Endothelial cell (in vitro differentiated cells): ENCODE measurements at regions not wholly inside any gene's neighbourhood (a gene's known extent, or its start where the extent isn't known, plus 50 kb on each side); places are given as distances from the start of the nearest gene placed in this dataset.

Source experiments
- DNase-seq: peaks from one replicate; pipeline ENCODE4 v3.0.0; 2021; ENCODE audit warnings: low spot score
- H3K27ac Mint-ChIP-seq: one replicate; pipeline ENCODE4 v1.8.0; 2021; ENCODE audit warnings: mixed read lengths, inconsistent platforms; ENCODE audit not compliant: unreplicated experiment
- H3K27me3 Mint-ChIP-seq: one replicate; pipeline ENCODE4 v1.8.0; 2021; ENCODE audit warnings: mild to moderate bottlenecking, moderate library complexity, mixed read lengths, inconsistent platforms; ENCODE audit not compliant: unreplicated experiment
- H3K36me3 Mint-ChIP-seq: one replicate; pipeline ENCODE4 v1.8.0; 2021; ENCODE audit warnings: mild to moderate bottlenecking, low read depth, mixed read lengths, inconsistent platforms; ENCODE audit not compliant: unreplicated experiment
- H3K4me1 Mint-ChIP-seq: one replicate; pipeline ENCODE4 v1.8.0; 2021; ENCODE audit warnings: mild to moderate bottlenecking, mixed read lengths, inconsistent platforms; ENCODE audit not compliant: unreplicated experiment
- H3K4me3 Mint-ChIP-seq: one replicate; pipeline ENCODE4 v1.8.0; 2021; ENCODE audit warnings: mild to moderate bottlenecking, mixed read lengths, inconsistent platforms; ENCODE audit not compliant: unreplicated experiment
- H3K9me3 Mint-ChIP-seq: one replicate; pipeline ENCODE4 v1.8.0; 2021; ENCODE audit warnings: mixed read lengths, inconsistent platforms; ENCODE audit not compliant: unreplicated experiment
- TF ChIP-seq, protein P1 (sequence below): fragments of 200-600 bp; sonication (generic); IDR thresholded peaks from one replicate; pipeline ENCODE4 v1.5.0; 2021; ENCODE audit warnings: antibody characterized with exemption; ENCODE audit not compliant: unreplicated experiment

DNA sequence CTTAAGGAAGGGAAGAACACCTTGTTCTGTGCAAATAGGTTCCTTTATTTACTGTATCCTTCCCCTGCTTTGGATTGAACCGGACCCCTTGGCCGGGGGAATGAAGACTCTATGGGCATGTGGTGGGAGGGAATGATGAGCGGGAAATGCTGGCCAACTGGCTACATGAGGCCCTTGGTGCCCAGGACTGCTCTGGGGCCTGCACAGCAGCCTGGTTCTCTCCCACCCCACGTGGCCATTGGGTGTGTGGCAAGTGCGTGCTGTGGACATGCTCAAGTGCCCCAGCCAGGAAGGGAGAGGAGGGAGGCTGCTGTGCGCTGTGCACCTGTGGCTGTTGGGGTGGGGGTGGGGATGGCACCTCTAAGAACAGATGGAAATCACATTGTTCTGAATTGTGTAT lies 917.0 kb upstream of the GHITM start:
- H3K4me3 Mint-ChIP-seq, result no peak overlapping the region
- no peaks in the 10 kb centered on the region for H3K4me1 Mint-ChIP-seq
- H3K27ac Mint-ChIP-seq, result no peak overlapping the region
- no peak for DNase-seq
- no peaks in the 10 kb centered on the region for H3K9me3 Mint-ChIP-seq
- H3K27me3 Mint-ChIP-seq, result peaks cover 1% of the 10 kb centered on the region
- H3K36me3 Mint-ChIP-seq, result no peaks in the 10 kb centered on the region
- TF ChIP-seq, protein P1, sequence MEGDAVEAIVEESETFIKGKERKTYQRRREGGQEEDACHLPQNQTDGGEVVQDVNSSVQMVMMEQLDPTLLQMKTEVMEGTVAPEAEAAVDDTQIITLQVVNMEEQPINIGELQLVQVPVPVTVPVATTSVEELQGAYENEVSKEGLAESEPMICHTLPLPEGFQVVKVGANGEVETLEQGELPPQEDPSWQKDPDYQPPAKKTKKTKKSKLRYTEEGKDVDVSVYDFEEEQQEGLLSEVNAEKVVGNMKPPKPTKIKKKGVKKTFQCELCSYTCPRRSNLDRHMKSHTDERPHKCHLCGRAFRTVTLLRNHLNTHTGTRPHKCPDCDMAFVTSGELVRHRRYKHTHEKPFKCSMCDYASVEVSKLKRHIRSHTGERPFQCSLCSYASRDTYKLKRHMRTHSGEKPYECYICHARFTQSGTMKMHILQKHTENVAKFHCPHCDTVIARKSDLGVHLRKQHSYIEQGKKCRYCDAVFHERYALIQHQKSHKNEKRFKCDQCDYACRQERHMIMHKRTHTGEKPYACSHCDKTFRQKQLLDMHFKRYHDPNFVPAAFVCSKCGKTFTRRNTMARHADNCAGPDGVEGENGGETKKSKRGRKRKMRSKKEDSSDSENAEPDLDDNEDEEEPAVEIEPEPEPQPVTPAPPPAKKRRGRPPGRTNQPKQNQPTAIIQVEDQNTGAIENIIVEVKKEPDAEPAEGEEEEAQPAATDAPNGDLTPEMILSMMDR, result no peak

DNA sequence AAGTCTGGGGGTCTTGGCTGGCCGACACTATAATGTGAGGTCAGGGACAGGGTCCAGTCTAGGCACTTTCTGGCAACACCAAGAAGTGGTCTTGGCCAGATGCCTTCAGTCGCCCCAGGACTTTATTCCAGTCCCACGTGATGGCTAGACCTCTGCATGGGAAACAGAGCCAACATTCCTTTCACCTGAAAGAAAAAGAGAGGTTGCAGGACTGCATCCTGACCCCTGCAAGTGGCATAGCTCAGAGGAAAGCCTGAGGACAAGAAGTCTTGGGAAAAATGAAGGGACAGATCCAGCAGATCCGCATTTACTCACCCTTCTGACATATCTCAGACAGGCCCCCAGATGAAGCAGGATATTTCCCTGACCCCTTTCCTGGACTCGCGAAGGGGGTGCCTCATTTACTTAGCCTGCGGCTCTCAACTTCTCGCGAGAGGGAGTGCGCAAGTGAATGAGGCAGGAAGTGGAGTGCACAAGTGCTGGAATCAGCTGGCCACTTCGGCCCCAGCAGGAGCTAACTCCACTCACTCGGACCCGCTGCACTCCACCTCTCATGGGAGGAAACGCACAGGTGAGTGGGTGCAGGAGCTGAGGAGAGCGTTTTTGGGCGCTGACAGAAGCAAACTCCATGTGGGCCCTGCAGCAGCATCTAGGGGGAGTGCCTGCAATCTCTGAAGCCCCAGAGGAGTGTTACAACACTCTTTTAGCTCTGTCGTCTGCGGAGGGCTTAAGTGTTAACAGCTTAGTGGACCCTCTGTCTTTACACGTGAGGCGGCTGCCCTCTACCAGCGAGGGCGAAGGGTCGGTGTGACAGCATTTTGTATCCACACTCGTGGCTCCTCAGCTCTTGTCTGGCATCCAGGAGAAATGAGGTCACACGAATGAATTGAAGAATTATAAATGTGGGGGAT lies 916.2 kb upstream of the GHITM start:
- Mint-ChIP-seq H3K9me3 (no peaks in the 10 kb centered on the region), H3K4me3 (no peak overlapping the region), H3K4me1 (no peaks in the 10 kb centered on the region), H3K27me3 (peaks cover 1% of the 10 kb centered on the region), H3K27ac (no peak overlapping the region), H3K36me3 (no peaks in the 10 kb centered on the region)
- TF ChIP-seq, protein P1, result no peak
- DNase-seq, result no peak

DNA sequence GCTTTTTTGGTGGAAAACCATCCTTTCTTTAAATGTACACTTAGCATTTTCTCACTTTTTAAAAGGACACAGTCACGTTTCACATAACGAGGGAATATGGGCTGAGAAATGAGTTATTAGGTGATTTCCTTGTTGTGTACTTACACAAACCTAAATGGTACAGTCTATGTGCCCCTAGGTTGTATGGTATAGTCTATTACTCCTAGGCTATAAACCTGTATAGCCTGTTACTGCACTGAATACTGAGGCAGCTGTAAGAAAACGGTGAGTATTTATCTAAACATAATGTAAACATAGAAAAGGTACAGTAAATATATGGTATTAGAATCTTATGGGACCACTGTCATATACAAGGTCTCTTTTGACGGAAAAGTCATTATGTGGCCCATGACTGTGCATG lies 913.5 kb upstream of the GHITM start:
- Mint-ChIP-seq H3K4me3 (no peak overlapping the region), H3K27me3 (peaks cover 3% of the 10 kb centered on the region)

DNA sequence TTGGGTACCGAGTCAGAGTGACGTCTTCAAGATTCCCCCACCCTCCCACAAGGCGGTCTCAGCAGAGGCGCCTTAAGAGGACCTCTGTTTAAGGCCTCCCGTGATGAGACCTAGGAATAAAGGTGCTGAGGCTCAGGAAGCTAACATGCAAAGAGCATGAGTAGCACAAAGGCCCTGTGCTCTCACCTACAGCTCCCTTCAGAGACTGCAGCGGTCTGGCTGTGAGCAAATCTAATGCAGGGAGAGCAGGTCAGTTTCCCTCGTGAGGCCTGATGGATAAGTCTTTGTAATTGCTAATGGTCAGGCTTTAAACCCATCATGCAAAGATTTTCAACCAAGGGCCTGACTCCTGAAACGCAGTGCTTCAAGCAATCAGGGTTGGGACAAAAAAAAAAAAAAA lies 909.3 kb upstream of the GHITM start:
- no peak for DNase-seq
- no peaks in the 10 kb centered on the region for H3K36me3 Mint-ChIP-seq
- H3K4me1 Mint-ChIP-seq, result peaks cover under 1% of the 10 kb centered on the region
- H3K4me3 Mint-ChIP-seq, result no peak overlapping the region
- peaks cover 1% of the 10 kb centered on the region for H3K27me3 Mint-ChIP-seq
- TF ChIP-seq, protein P1, result no peak
- H3K9me3 Mint-ChIP-seq, result no peaks in the 10 kb centered on the region
- no peak overlapping the region for H3K27ac Mint-ChIP-seq

More for the DNA sequence above, 913.5 kb upstream of the GHITM start:
- Mint-ChIP-seq H3K9me3 (no peaks in the 10 kb centered on the region), H3K27ac (no peak overlapping the region), H3K36me3 (no peaks in the 10 kb centered on the region), H3K4me1 (no peaks in the 10 kb centered on the region)
- TF ChIP-seq, protein P1, result no peak
- DNase-seq, result no peak

DNA sequence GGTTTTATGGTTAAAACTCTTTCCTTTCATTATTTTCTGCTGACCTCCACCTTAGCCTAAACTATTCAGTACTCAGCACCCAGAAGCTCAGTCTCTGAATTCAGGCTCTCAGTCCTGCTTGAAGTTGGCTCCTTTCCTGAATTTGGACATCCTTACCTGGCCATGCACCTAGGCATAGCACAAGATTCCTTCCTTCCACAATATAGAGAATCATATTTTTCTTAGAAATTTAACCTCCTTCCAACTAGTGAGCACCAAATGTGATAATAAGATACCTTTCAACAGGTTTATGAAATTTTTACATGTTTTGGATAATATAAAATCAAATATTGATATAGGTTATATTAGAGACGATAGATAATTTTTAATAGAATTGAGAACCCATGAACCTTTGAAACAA lies 905.6 kb upstream of the GHITM start:
- Mint-ChIP-seq H3K27ac (peak overlapping the region; percentile 48), H3K27me3 (no peaks in the 10 kb centered on the region)
- TF ChIP-seq, protein P1, result no peak

More for the DNA sequence above, 905.6 kb upstream of the GHITM start:
- Mint-ChIP-seq H3K4me1 (peaks cover 8% of the 10 kb centered on the region), H3K36me3 (no peaks in the 10 kb centered on the region), H3K4me3 (no peak overlapping the region), H3K9me3 (no peaks in the 10 kb centered on the region)
- no peak for DNase-seq
